Heart left ventricle (tissue), 13 donors: ENCODE measurements at regions not wholly inside any gene's neighbourhood (a gene's known extent, or its start where the extent isn't known, plus 50 kb on each side); places are given as distances from the start of the nearest gene placed in this dataset.

ENCODE experiments used
- CTCF ChIP-seq, 12 donors: fragments of 200-600 bp; sonication (generic) in 4 of 12; IDR thresholded peaks; one replicate each; pipeline versions ENCODE4 v1.5.0 to v1.8.0; 2018 to 2022; ENCODE audit warnings: antibody characterized with exemption in 12 of 12, mild to moderate bottlenecking in 5 of 12
- POLR2A ChIP-seq, 2 donors: fragments of 450-650 bp; IDR thresholded peaks; one replicate each; pipeline ENCODE4 v1.6.1; 2017; ENCODE audit warnings: antibody characterized with exemption in 2 of 2, mild to moderate bottlenecking in 2 of 2, moderate library complexity in 2 of 2
- donor health status: ischemic (EF 13 %, LVEDD 7.1; RV severe dilation, severe dysfunction).
- donor health status: DM: no; HTN: yes; CAD: no.
- donor health status: DM: no; HTN: no; CAD: no.
- donor health status: ischemic (EF 25% LVEDD 6.9; RV normal size, moderate dysfunction).
- donor health status: ischemic (EF 25% LVEDD 5.7; RV mildly dilated, moderate dysfunction).
- donor health status: ischemic (EF 35%, LVEDD 5.7; RV mildly dilated, moderate dysfunction).
- donor health status: nonischemic (EF 11% LVEDD 7.7; RV severe dilation, severe dysfunction).
- donor health status: DM: yes; HTN: yes; CAD: no.
- donor health status: PGD.
- donor health status: ischemic (EF 29% LVEDD 5.4; RV normal size, mild dysfunction).
- donor health status: nonischemic (EF 23%, LVEDD 6.1; RV moderate dilation, normal function).

- TF ChIP-seq CTCF (IDR thresholded peaks at IDR 0.05) = no peak
- no peak for TF ChIP-seq POLR2A (IDR thresholded peaks at IDR 0.05)
Measured at GRCh38 chr15:67943475-67943874, 103.6 kb upstream of the RNU6-1 start.
